NB4 (cell line): ENCODE measurements at regions not wholly inside any gene's neighbourhood (a gene's known extent, or its start where the extent isn't known, plus 50 kb on each side); places are given as distances from the start of the nearest gene placed in this dataset.

Source experiments
- POLR2A ChIP-seq: IDR thresholded peaks from 2 replicates; pipeline ENCODE4 v1.6.1; 2011; ENCODE audit warnings: mild to moderate bottlenecking; ENCODE audit not compliant: insufficient read length; ENCODE audit errors: extremely low read depth
- TF ChIP-seq, protein P1 (sequence below): IDR thresholded peaks from one replicate; pipeline ENCODE4 v1.5.1; 2012; ENCODE audit warnings: low read depth, low read length
- TF ChIP-seq, protein P2 (sequence below): IDR thresholded peaks from 2 replicates; pipeline ENCODE4 v1.6.1; 2011; ENCODE audit warnings: low read depth, low read length

DNA sequence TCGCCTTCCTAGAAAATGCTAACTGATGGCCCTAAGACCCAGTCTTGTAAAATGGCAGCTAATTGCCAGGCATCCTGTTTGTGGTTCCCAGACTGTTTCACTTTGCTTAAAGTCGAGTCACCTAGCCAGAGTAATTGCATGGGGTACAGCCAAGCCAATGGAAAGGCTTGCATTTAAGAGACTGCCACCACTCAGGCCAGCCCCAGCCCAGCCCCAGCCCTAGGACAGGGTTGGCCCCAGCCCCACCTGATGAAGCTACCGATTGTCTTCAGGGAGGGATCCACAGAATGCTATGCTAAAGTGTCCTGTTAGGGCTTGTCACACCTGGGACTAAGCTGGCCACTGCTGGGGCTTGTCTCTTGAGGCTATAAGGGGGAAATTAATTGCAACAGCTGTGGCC lies 194.6 kb upstream of the KLF3 start:
- TF ChIP-seq, protein P1, sequence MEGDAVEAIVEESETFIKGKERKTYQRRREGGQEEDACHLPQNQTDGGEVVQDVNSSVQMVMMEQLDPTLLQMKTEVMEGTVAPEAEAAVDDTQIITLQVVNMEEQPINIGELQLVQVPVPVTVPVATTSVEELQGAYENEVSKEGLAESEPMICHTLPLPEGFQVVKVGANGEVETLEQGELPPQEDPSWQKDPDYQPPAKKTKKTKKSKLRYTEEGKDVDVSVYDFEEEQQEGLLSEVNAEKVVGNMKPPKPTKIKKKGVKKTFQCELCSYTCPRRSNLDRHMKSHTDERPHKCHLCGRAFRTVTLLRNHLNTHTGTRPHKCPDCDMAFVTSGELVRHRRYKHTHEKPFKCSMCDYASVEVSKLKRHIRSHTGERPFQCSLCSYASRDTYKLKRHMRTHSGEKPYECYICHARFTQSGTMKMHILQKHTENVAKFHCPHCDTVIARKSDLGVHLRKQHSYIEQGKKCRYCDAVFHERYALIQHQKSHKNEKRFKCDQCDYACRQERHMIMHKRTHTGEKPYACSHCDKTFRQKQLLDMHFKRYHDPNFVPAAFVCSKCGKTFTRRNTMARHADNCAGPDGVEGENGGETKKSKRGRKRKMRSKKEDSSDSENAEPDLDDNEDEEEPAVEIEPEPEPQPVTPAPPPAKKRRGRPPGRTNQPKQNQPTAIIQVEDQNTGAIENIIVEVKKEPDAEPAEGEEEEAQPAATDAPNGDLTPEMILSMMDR = no peak
- no peak for TF ChIP-seq POLR2A
- TF ChIP-seq, protein P2, sequence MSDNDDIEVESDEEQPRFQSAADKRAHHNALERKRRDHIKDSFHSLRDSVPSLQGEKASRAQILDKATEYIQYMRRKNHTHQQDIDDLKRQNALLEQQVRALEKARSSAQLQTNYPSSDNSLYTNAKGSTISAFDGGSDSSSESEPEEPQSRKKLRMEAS = no peak
